Activated naive CD4-positive, alpha-beta T cell treated with anti-CD3 and anti-CD28 coated beads, Interleukin-2, amount 50 U/mL, for 24 hours (primary cell): ENCODE measurements at regions not wholly inside any gene's neighbourhood (a gene's known extent, or its start where the extent isn't known, plus 50 kb on each side); places are given as distances from the start of the nearest gene placed in this dataset.

Experiments
- H3K27ac Mint-ChIP-seq: one replicate; pipeline ENCODE4 v1.8.0; 2021; ENCODE audit warnings: mild to moderate bottlenecking, mixed read lengths
- H3K27me3 Mint-ChIP-seq: one replicate; pipeline ENCODE4 v1.8.0; 2021; ENCODE audit warnings: mixed read lengths
- H3K36me3 Mint-ChIP-seq: one replicate; pipeline ENCODE4 v1.8.0; 2021; ENCODE audit warnings: mixed read lengths
- H3K4me1 Mint-ChIP-seq: one replicate; pipeline ENCODE4 v1.8.0; 2021; ENCODE audit warnings: mixed read lengths
- H3K4me3 Mint-ChIP-seq: one replicate; pipeline ENCODE4 v1.8.0; 2021; ENCODE audit warnings: mild to moderate bottlenecking, mixed read lengths
- H3K9me3 Mint-ChIP-seq: one replicate; pipeline ENCODE4 v1.8.0; 2021; ENCODE audit warnings: mixed read lengths

GRCh38 chr9:119020730-119021333 is 348.4 kb downstream of the BRINP1 start:
- Mint-ChIP-seq H3K4me3 (no peak overlapping the region), H3K4me1 (no peaks in the 10 kb centered on the region), H3K36me3 (no peaks in the 10 kb centered on the region), H3K27me3 (no peaks in the 10 kb centered on the region), H3K9me3 (no peaks in the 10 kb centered on the region), H3K27ac (no peak overlapping the region)

- H3K4me3 Mint-ChIP-seq = no peak overlapping the region
- H3K9me3 Mint-ChIP-seq = peaks cover 5% of the 10 kb centered on the region
- H3K27ac Mint-ChIP-seq = no peak overlapping the region
- no peaks in the 10 kb centered on the region for H3K27me3 Mint-ChIP-seq
- H3K4me1 Mint-ChIP-seq = no peaks in the 10 kb centered on the region
- H3K36me3 Mint-ChIP-seq = no peaks in the 10 kb centered on the region
These were observed 343.1 kb downstream of the BRINP1 start for GRCh38 chr9:119026120-119026519.

GRCh38 chr9:119027901-119028699 is 341.1 kb downstream of the BRINP1 start:
- H3K27ac Mint-ChIP-seq = no peak overlapping the region
- H3K9me3 Mint-ChIP-seq = peaks cover 8% of the 10 kb centered on the region
- no peak overlapping the region for H3K4me3 Mint-ChIP-seq
- no peaks in the 10 kb centered on the region for H3K36me3 Mint-ChIP-seq
- H3K4me1 Mint-ChIP-seq = no peaks in the 10 kb centered on the region
- H3K27me3 Mint-ChIP-seq = no peaks in the 10 kb centered on the region

GRCh38 chr9:119029886-119030285 is 339.3 kb downstream of the BRINP1 start:
- Mint-ChIP-seq H3K4me1 (no peaks in the 10 kb centered on the region), H3K27ac (no peak overlapping the region), H3K27me3 (no peaks in the 10 kb centered on the region), H3K4me3 (no peak overlapping the region), H3K36me3 (no peaks in the 10 kb centered on the region), H3K9me3 (peaks cover 20% of the 10 kb centered on the region)

- peaks cover 22% of the 10 kb centered on the region for H3K9me3 Mint-ChIP-seq
- H3K27me3 Mint-ChIP-seq = no peaks in the 10 kb centered on the region
- H3K4me1 Mint-ChIP-seq = no peaks in the 10 kb centered on the region
- no peak overlapping the region for H3K27ac Mint-ChIP-seq
- H3K36me3 Mint-ChIP-seq = no peaks in the 10 kb centered on the region
- no peak overlapping the region for H3K4me3 Mint-ChIP-seq
These were observed 335.6 kb downstream of the BRINP1 start for GRCh38 chr9:119033596-119033995.

- Mint-ChIP-seq H3K9me3 (peaks cover 22% of the 10 kb centered on the region), H3K27ac (no peak overlapping the region), H3K27me3 (no peaks in the 10 kb centered on the region), H3K4me1 (no peaks in the 10 kb centered on the region), H3K4me3 (no peak overlapping the region), H3K36me3 (no peaks in the 10 kb centered on the region)
These were observed 332.3 kb downstream of the BRINP1 start for GRCh38 chr9:119036969-119037368.

GRCh38 chr9:119043996-119044395 is 325.2 kb downstream of the BRINP1 start:
- Mint-ChIP-seq H3K27ac (no peak overlapping the region), H3K4me3 (no peak overlapping the region), H3K36me3 (no peaks in the 10 kb centered on the region), H3K27me3 (no peaks in the 10 kb centered on the region), H3K9me3 (no peaks in the 10 kb centered on the region), H3K4me1 (no peaks in the 10 kb centered on the region)

- Mint-ChIP-seq H3K9me3 (no peaks in the 10 kb centered on the region), H3K4me1 (no peaks in the 10 kb centered on the region), H3K27ac (no peak overlapping the region), H3K36me3 (no peaks in the 10 kb centered on the region), H3K4me3 (no peak overlapping the region), H3K27me3 (no peaks in the 10 kb centered on the region)
These were observed 324.4 kb downstream of the BRINP1 start for GRCh38 chr9:119044806-119045205.

GRCh38 chr9:119047513-119048307 is 321.5 kb downstream of the BRINP1 start:
- Mint-ChIP-seq H3K27ac (no peak overlapping the region), H3K36me3 (no peaks in the 10 kb centered on the region), H3K9me3 (peaks cover 5% of the 10 kb centered on the region), H3K4me3 (no peak overlapping the region), H3K4me1 (no peaks in the 10 kb centered on the region), H3K27me3 (no peaks in the 10 kb centered on the region)

- Mint-ChIP-seq H3K27me3 (no peaks in the 10 kb centered on the region), H3K36me3 (no peaks in the 10 kb centered on the region), H3K4me3 (no peak overlapping the region), H3K9me3 (peaks cover 10% of the 10 kb centered on the region), H3K4me1 (no peaks in the 10 kb centered on the region), H3K27ac (no peak overlapping the region)
These were observed 319.0 kb downstream of the BRINP1 start for GRCh38 chr9:119050281-119050680.

- H3K9me3 Mint-ChIP-seq = peaks cover 10% of the 10 kb centered on the region
- H3K27me3 Mint-ChIP-seq = no peaks in the 10 kb centered on the region
- H3K4me3 Mint-ChIP-seq = no peak overlapping the region
- H3K4me1 Mint-ChIP-seq = no peaks in the 10 kb centered on the region
- H3K36me3 Mint-ChIP-seq = no peaks in the 10 kb centered on the region
- H3K27ac Mint-ChIP-seq = no peak overlapping the region
These were observed 316.8 kb downstream of the BRINP1 start for GRCh38 chr9:119052339-119053030.

- Mint-ChIP-seq H3K27me3 (no peaks in the 10 kb centered on the region), H3K4me3 (no peak overlapping the region), H3K9me3 (peaks cover 10% of the 10 kb centered on the region), H3K36me3 (no peaks in the 10 kb centered on the region), H3K4me1 (no peaks in the 10 kb centered on the region), H3K27ac (no peak overlapping the region)
These were observed 316.2 kb downstream of the BRINP1 start for GRCh38 chr9:119053070-119053469.

- Mint-ChIP-seq H3K4me1 (no peaks in the 10 kb centered on the region), H3K27ac (no peak overlapping the region), H3K27me3 (no peaks in the 10 kb centered on the region), H3K9me3 (peaks cover 5% of the 10 kb centered on the region), H3K36me3 (no peaks in the 10 kb centered on the region), H3K4me3 (no peak overlapping the region)
These were observed 308.4 kb downstream of the BRINP1 start for GRCh38 chr9:119060629-119061385.

- Mint-ChIP-seq H3K27ac (no peak overlapping the region), H3K4me3 (no peak overlapping the region), H3K27me3 (no peaks in the 10 kb centered on the region), H3K4me1 (no peaks in the 10 kb centered on the region), H3K36me3 (no peaks in the 10 kb centered on the region), H3K9me3 (peaks cover 5% of the 10 kb centered on the region)
These were observed 297.6 kb downstream of the BRINP1 start for GRCh38 chr9:119071636-119072035.

- no peak overlapping the region for H3K4me3 Mint-ChIP-seq
- no peaks in the 10 kb centered on the region for H3K27me3 Mint-ChIP-seq
- peaks cover 5% of the 10 kb centered on the region for H3K9me3 Mint-ChIP-seq
- no peaks in the 10 kb centered on the region for H3K36me3 Mint-ChIP-seq
- no peak overlapping the region for H3K27ac Mint-ChIP-seq
- H3K4me1 Mint-ChIP-seq = no peaks in the 10 kb centered on the region
These were observed 295.2 kb downstream of the BRINP1 start for GRCh38 chr9:119074017-119074416.
